ENCODE measurements at regions not wholly inside any gene's neighbourhood (a gene's known extent, or its start where the extent isn't known, plus 50 kb on each side); places are given as distances from the start of the nearest gene placed in this dataset.

- no peaks in the 10 kb centered on the region for H3K4me1 ChIP-seq (replicated peaks in 1 of 2)
- no peak overlapping the region for H3K27ac ChIP-seq
- no peak overlapping the region for H3K4me3 ChIP-seq
- 0 to 86% (median 67%) methylated on average over 1 of the region's 1 CpG; no CpG with 5 or more reads in 1 of the 10 experiments for WGBS, 10 experiments
- in situ Hi-C loops (cut with MboI; ENCODE audit: low pct_unique_long_range_greater_than_20kb in 2 of 9, low sequenced_read_pairs in 9 of 9, unreplicated experiment in 9 of 9), result no loop called here
- ATAC-seq (replicated peaks in 6 of 8), result no peak
These were observed 139.2 kb downstream of the HLX start for GRCh38 chr1:221018414-221018813.

GRCh38 chr1:221022331-221022730 is 143.1 kb downstream of the HLX start:
- in situ Hi-C loops (cut with MboI; ENCODE audit: low pct_unique_long_range_greater_than_20kb in 2 of 9, low sequenced_read_pairs in 9 of 9, unreplicated experiment in 9 of 9), result no loop called here
- ATAC-seq (replicated peaks in 6 of 8), result no peak
- H3K4me1 ChIP-seq (replicated peaks in 1 of 2), result no peaks in the 10 kb centered on the region
- WGBS, 10 experiments, result 4 to 83% (median 75%) methylated on average over 1 to 3 of the region's 3 CpGs; no CpG with 5 or more reads in 2 of the 10 experiments
- H3K4me3 ChIP-seq, result no peak overlapping the region
- no peak overlapping the region for H3K27ac ChIP-seq

DNA sequence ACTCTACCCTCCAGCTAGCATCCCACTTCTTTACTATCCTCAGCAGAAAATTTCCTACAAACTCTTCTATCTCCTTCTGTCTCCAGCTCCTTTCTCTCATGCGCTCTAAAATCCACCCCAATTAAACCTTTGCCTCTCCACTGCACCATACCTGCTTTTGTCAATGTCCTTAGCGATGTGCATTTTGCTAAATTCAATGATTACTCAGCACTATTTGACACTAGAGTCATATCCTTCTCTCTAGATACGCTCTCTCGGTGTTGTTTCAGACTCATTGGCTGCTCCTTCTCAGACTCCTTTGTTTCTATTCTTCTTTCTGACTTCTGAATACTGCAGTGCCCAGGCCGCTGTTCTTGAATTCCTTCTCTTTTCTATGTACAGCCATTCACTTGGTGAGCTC is 144.2 kb downstream of the HLX start:
- Histone ChIP-seq H3K4me1 (replicated peaks in 1 of 2) (no peaks in the 10 kb centered on the region), H3K4me3 (no peak overlapping the region), H3K27ac (no peak overlapping the region)
- in situ Hi-C loops (cut with MboI; ENCODE audit: low pct_unique_long_range_greater_than_20kb in 2 of 9, low sequenced_read_pairs in 9 of 9, unreplicated experiment in 9 of 9), result no loop called here
- 79 to 97% (median 87%) methylated on average over 3 to 5 of the region's 5 CpGs for WGBS, 10 experiments
- no peak for ATAC-seq (replicated peaks in 6 of 8)

DNA sequence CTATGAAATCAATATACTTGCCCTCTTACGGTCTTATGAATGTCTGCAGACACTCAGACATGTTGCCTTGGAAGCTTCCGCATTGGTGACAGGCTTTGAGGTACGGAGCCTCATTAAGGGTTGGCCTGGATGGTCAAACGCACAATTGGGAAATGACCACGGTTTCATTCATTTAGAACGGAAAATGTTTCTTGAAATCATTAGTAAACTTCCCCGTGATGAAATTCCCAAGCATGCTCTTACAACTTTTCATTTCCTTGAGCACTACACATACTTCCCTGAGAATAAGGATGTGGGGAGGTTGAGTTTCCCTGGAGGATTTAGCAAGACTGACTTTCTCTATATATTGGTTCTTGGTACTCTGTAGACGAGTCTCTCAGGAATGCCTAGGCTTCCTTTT is 146.3 kb downstream of the HLX start:
- H3K27ac ChIP-seq, result no peak overlapping the region
- H3K4me3 ChIP-seq, result no peak overlapping the region
- 0 to 100% (median 80%) methylated on average over 1 to 8 of the region's 8 CpGs; no CpG with 5 or more reads in 1 of the 10 experiments for WGBS, 10 experiments
- H3K4me1 ChIP-seq (replicated peaks in 1 of 2), result no peaks in the 10 kb centered on the region
- ATAC-seq (replicated peaks in 6 of 8), result no peak
- in situ Hi-C loops (cut with MboI; ENCODE audit: low pct_unique_long_range_greater_than_20kb in 2 of 9, low sequenced_read_pairs in 9 of 9, unreplicated experiment in 9 of 9), result no loop called here

DNA sequence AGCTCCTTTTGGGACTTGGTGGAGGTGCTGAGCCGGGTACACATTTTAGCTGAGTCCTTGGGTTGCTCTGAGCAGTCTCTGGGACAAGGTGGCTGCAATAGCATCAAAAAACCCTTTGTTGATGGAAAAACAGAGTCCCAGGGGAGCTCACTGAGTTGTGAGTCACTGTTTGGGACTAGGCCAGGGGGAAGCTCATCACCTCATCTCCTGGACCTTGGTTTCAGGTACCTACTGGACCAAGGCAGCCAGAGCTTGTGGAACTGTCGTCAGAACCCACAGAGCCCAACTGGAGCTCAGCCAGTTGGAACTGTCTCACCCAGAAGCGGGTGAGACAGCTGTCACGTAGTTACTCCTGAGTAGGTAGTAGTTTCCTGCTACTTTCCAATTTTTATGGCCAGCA is 146.7 kb downstream of the HLX start:
- no peak for ATAC-seq (replicated peaks in 6 of 8)
- in situ Hi-C loops (cut with MboI; ENCODE audit: low pct_unique_long_range_greater_than_20kb in 2 of 9, low sequenced_read_pairs in 9 of 9, unreplicated experiment in 9 of 9), result no loop called here
- Histone ChIP-seq H3K4me1 (replicated peaks in 1 of 2) (no peaks in the 10 kb centered on the region), H3K27ac (no peak overlapping the region), H3K4me3 (no peak overlapping the region)
- WGBS, 10 experiments, result 14 to 100% (median 81%) methylated on average over 1 to 4 of the region's 4 CpGs; no CpG with 5 or more reads in 4 of the 10 experiments

- 0 to 88% (median 71%) methylated on average over 2 to 5 of the region's 5 CpGs for WGBS, 10 experiments
- ATAC-seq (replicated peaks in 6 of 8), result no peak
- no peak overlapping the region for H3K4me3 ChIP-seq
- H3K4me1 ChIP-seq (replicated peaks in 1 of 2), result no peaks in the 10 kb centered on the region
- in situ Hi-C loops (cut with MboI; ENCODE audit: low pct_unique_long_range_greater_than_20kb in 2 of 9, low sequenced_read_pairs in 9 of 9, unreplicated experiment in 9 of 9), result no loop called here
- no peak overlapping the region for H3K27ac ChIP-seq
These were observed 150.9 kb downstream of the HLX start for GRCh38 chr1:221029981-221030649.

DNA sequence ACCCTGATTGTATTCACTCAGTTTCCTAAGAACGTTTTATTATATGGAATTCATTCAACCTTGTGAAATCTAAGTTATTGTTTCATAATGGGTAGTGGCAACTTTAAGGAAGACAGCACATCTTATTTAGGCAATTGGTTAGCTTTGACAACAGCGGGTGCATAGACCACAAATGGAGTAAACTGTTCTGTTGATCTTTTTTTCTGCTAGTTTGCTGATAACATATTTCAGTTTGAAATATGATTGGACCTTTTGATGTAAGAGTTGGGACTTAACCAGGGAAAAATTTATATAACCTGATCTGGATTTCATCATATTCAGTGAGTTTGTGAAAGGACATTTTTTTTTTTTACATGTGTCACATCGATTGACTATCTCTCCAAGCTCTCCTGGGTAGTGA is 151.7 kb downstream of the HLX start:
- Histone ChIP-seq H3K4me1 (replicated peaks in 1 of 2) (no peaks in the 10 kb centered on the region), H3K27ac (no peak overlapping the region), H3K4me3 (no peak overlapping the region)
- ATAC-seq (replicated peaks in 6 of 8), result no peak
- in situ Hi-C loops (cut with MboI; ENCODE audit: low pct_unique_long_range_greater_than_20kb in 2 of 9, low sequenced_read_pairs in 9 of 9, unreplicated experiment in 9 of 9), result no loop called here
- WGBS, 10 experiments, result 14 to 100% (median 75%) methylated on average over 1 to 3 of the region's 3 CpGs

GRCh38 chr1:221031458-221032203 is 152.4 kb downstream of the HLX start:
- whole genome bisulfite sequencing, 10 experiments, result 29 to 100% (median 80%) methylated on average over 1 to 3 of the region's 3 CpGs
- no peak overlapping the region for H3K27ac ChIP-seq
- no peak overlapping the region for H3K4me3 ChIP-seq
- in situ Hi-C loops (cut with MboI; ENCODE audit: low pct_unique_long_range_greater_than_20kb in 2 of 9, low sequenced_read_pairs in 9 of 9, unreplicated experiment in 9 of 9), result no loop called here
- H3K4me1 ChIP-seq (replicated peaks in 1 of 2), result no peaks in the 10 kb centered on the region
- no peak for ATAC-seq (replicated peaks in 6 of 8)

- no peak overlapping the region for H3K4me3 ChIP-seq
- ATAC-seq (replicated peaks in 6 of 8), result no peak
- H3K4me1 ChIP-seq (replicated peaks in 1 of 2), result no peaks in the 10 kb centered on the region
- in situ Hi-C loops (cut with MboI; ENCODE audit: low pct_unique_long_range_greater_than_20kb in 2 of 9, low sequenced_read_pairs in 9 of 9, unreplicated experiment in 9 of 9), result no loop called here
- H3K27ac ChIP-seq, result no peak overlapping the region
These were observed 153.0 kb downstream of the HLX start for GRCh38 chr1:221032204-221032585.

- WGBS, 10 experiments, result 0 to 88% (median 72%) methylated on average over 1 to 2 of the region's 2 CpGs
- Histone ChIP-seq H3K27ac (no peak overlapping the region), H3K4me3 (no peak overlapping the region), H3K4me1 (replicated peaks in 1 of 2) (no peaks in the 10 kb centered on the region)
- in situ Hi-C loops (cut with MboI; ENCODE audit: low pct_unique_long_range_greater_than_20kb in 2 of 9, low sequenced_read_pairs in 9 of 9, unreplicated experiment in 9 of 9), result no loop called here
- no peak for ATAC-seq (replicated peaks in 6 of 8)
These were observed 153.5 kb downstream of the HLX start for GRCh38 chr1:221032637-221033280.

DNA sequence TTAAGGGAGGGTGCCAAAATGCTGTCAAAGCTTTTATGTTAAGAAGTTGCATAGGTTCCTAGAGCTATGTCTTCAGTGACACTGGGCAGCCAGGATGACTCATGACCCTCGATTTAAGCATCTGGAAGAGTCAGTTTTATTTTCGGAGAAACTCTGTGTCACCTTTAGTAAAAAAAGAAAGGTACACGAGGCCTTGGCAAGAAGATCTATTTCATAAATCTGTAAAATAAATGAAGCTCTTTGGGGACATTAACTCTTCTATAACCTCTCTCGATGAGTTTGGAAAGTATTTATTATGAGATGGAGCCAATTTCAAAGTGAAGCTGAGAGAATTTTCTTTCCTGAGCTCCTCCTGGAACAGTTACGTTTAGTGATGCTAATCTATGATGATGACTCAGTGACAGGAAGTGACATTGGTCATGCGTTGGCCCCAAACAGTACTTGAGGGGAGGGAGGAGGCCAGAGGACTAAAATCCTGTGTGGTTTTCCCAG is 156.5 kb downstream of the HLX start:
- ATAC-seq (replicated peaks in 6 of 8), result peak in 2 of 8 experiments; percentile 78 to 97
- in situ Hi-C loops (cut with MboI; ENCODE audit: low pct_unique_long_range_greater_than_20kb in 2 of 9, low sequenced_read_pairs in 9 of 9, unreplicated experiment in 9 of 9), result no loop called here
- Histone ChIP-seq H3K27ac (no peak overlapping the region), H3K4me1 (replicated peaks in 1 of 2) (no peaks in the 10 kb centered on the region), H3K4me3 (no peak overlapping the region)
- 0 to 59% (median 30%) methylated on average over 1 to 6 of the region's 6 CpGs for WGBS, 10 experiments

DNA sequence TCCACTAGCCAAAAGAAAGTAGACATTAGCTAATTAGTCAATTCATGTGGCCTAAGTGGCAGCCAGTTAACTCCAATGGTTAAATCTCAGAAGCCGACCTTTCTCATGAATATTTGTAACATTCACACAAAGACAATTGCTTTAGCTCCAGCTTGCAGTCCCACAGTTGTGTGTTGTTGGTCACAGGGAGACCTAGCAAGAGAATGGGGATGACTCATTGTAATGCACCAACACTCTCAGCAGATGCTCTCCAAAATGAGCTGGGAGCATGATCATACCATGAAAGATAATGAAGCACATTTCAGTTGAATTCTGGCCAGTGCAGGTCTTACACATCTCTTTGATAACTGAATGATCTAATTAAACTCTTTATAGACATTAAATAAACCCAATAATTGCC is 160.4 kb downstream of the HLX start:
- Histone ChIP-seq H3K4me1 (replicated peaks in 1 of 2) (no peaks in the 10 kb centered on the region), H3K27ac (no peak overlapping the region), H3K4me3 (no peak overlapping the region)
- 0 to 67% (median 43%) methylated on average over 1 of the region's 1 CpG; no CpG with 5 or more reads in 1 of the 10 experiments for WGBS, 10 experiments
- ATAC-seq (replicated peaks in 6 of 8), result peak in 3 of 8 experiments; percentile 30 to 42 (median 32)
- in situ Hi-C loops (cut with MboI; ENCODE audit: low pct_unique_long_range_greater_than_20kb in 2 of 9, low sequenced_read_pairs in 9 of 9, unreplicated experiment in 9 of 9), result no loop called here

GRCh38 chr1:221040101-221040500 is 160.9 kb downstream of the HLX start:
- 40 to 100% (median 88%) methylated on average over 1 of the region's 1 CpG; no CpG with 5 or more reads in 1 of the 10 experiments for WGBS, 10 experiments
- in situ Hi-C loops (cut with MboI; ENCODE audit: low pct_unique_long_range_greater_than_20kb in 2 of 9, low sequenced_read_pairs in 9 of 9, unreplicated experiment in 9 of 9), result no loop called here
- Histone ChIP-seq H3K4me3 (no peak overlapping the region), H3K27ac (no peak overlapping the region), H3K4me1 (replicated peaks in 1 of 2) (no peaks in the 10 kb centered on the region)
- no peak for ATAC-seq (replicated peaks in 6 of 8)
